GM12878 (cell line): ENCODE measurements at regions not wholly inside any gene's neighbourhood (a gene's known extent, or its start where the extent isn't known, plus 50 kb on each side); places are given as distances from the start of the nearest gene placed in this dataset.

ENCODE experiments used
- ATAC-seq: fragments of 200-7000 bp; cut with Tn5 transposase; 3 replicates; pipeline ENCODE4 v1.9.1; 2020; ENCODE audit warnings: mild to moderate bottlenecking, moderate library complexity
- BruUV-seq: library from RNA; stranded (reverse); fragments of 400-500 nt; replicated peaks from 2 replicates; lab custom pipeline; 2021; lab: Mats Ljungman, UMichigan
- CTCF ChIA-PET: fragments of 300-600 bp; sonication (Branson Sonifier 250); formaldehyde crosslinking; extraction: SDS; loops from one replicate; lab custom pipeline; 2021; ENCODE audit warnings: inconsistent platforms; lab: Yijun Ruan, JAX
- POLR2A ChIA-PET: fragments of 350-600 bp; formaldehyde crosslinking; extraction: SDS; loops from one replicate; lab custom pipeline; 2021; ENCODE audit warnings: inconsistent platforms; lab: Charles Lee
- RAD21 ChIA-PET: fragments of 300-600 bp; sonication (Branson Sonifier 250); formaldehyde crosslinking; loops from one replicate; lab custom pipeline; 2023; ENCODE audit warnings: antibody characterized with exemption; ENCODE audit not compliant: unreplicated experiment; lab: Charles Lee
- SMC1A ChIA-PET: fragments of 300-600 bp; sonication (Branson Sonifier 250); formaldehyde crosslinking; loops from one replicate; lab custom pipeline; 2023; ENCODE audit not compliant: unreplicated experiment, uncharacterized antibody; lab: Charles Lee
- DNase-seq: peaks from one replicate; pipeline ENCODE4 v3.0.0-alpha.2; 2011; ENCODE audit warnings: low read depth, low spot score
- FAIRE-seq: peaks from 3 replicates; lab custom pipeline; 2011; peaks lifted over from hg19 to GRCh38; lab: Jason Lieb, UNC
- H2AFZ ChIP-seq: 2 replicates; pipeline ENCODE4 v1.6.0; 2011; ENCODE audit warnings: low read depth, low read length, control low read depth; ENCODE audit not compliant: control insufficient read depth
- H3K27ac ChIP-seq: 2 replicates; pipeline ENCODE4 v1.5.1; 2011; ENCODE audit warnings: control low read depth; ENCODE audit not compliant: control insufficient read depth, insufficient read depth
- H3K27me3 ChIP-seq, 2 experiments: replicated peaks in 1 of 2; 2 replicates each; pipeline versions ENCODE4 v1.6.0 to v1.6.1; 2011; ENCODE audit warnings: low read length in 1 of 2; ENCODE audit not compliant: control insufficient read depth in 2 of 2, insufficient read depth in 2 of 2
- H3K36me3 ChIP-seq, 2 experiments: 2 replicates each; pipeline ENCODE4 v1.5.1; 2011; ENCODE audit warnings: low read length in 1 of 2; ENCODE audit not compliant: control insufficient read depth in 2 of 2, insufficient read depth in 2 of 2
- H3K4me1 ChIP-seq: 2 replicates; pipeline ENCODE4 v1.6.1; 2011; ENCODE audit warnings: mild to moderate bottlenecking, low read length, moderate library complexity, mixed read lengths; ENCODE audit not compliant: control insufficient read depth, insufficient read depth
- H3K4me2 ChIP-seq: 2 replicates; pipeline ENCODE4 v1.6.0; 2011; ENCODE audit warnings: control low read depth; ENCODE audit not compliant: control insufficient read depth, insufficient read depth
- H3K4me3 ChIP-seq: fragments of 200-600 bp; sonication (generic); 2 replicates; pipeline ENCODE4 v1.5.1; 2016
- H3K79me2 ChIP-seq: 2 replicates; pipeline ENCODE4 v1.6.0; 2011; ENCODE audit warnings: low read length; ENCODE audit not compliant: control insufficient read depth, insufficient read depth
- H3K9ac ChIP-seq: 2 replicates; pipeline ENCODE4 v1.8.0; 2011; ENCODE audit warnings: low read length, control low read depth, mixed read lengths; ENCODE audit not compliant: control insufficient read depth, insufficient read depth
- H3K9me3 ChIP-seq: replicated peaks from 3 replicates; pipeline ENCODE4 v1.5.1; 2011; ENCODE audit warnings: mild to moderate bottlenecking, low read length; ENCODE audit not compliant: control insufficient read depth, insufficient read depth
- H4K20me1 ChIP-seq: 2 replicates; pipeline ENCODE4 v1.6.0; 2011; ENCODE audit not compliant: control insufficient read depth, insufficient read depth
- ASH2L ChIP-seq: fragments of 300-600, 200-600 bp; sonication (generic); IDR thresholded peaks from 2 replicates; pipeline ENCODE4 v1.6.1; 2017; ENCODE audit warnings: low read depth, mild to moderate bottlenecking, borderline replicate concordance
- CHD4 ChIP-seq: fragments of 200-600 bp; sonication (generic); IDR thresholded peaks from 2 replicates; pipeline ENCODE4 v1.6.1; 2016; ENCODE audit warnings: mild to moderate bottlenecking
- HCFC1 ChIP-seq: fragments of 150-350 bp; IDR thresholded peaks from 2 replicates; pipeline ENCODE4 v1.6.1; 2014; ENCODE audit warnings: low read length
- HDGF ChIP-seq: fragments of 450-650 bp; IDR thresholded peaks from 2 replicates; pipeline ENCODE4 v1.6.1; 2016; ENCODE audit warnings: antibody characterized with exemption
- HSF1 ChIP-seq: fragments of 150-350 bp; IDR thresholded peaks from 2 replicates; pipeline ENCODE4 v1.6.1; 2014; ENCODE audit warnings: mild to moderate bottlenecking, low read depth, low read length
- NR2F1 ChIP-seq: fragments of 450-650 bp; conservative IDR thresholded peaks from 2 replicates; pipeline ENCODE4 v1.6.1; 2017; ENCODE audit warnings: mild to moderate bottlenecking
- SP1 ChIP-seq: IDR thresholded peaks from one replicate; pipeline ENCODE4 v1.6.1; 2011; ENCODE audit warnings: low read depth, low read length
- TCF3 ChIP-seq: IDR thresholded peaks from 2 replicates; pipeline ENCODE4 v1.6.1; 2012; ENCODE audit warnings: low read depth, mild to moderate bottlenecking, low read length, borderline replicate concordance; ENCODE audit not compliant: insufficient read depth
- WGBS: methylation state at CpG from one replicate; pipeline ENCODE4 v1.1.6; 2016; ENCODE audit warnings: low lambda C conversion rate; ENCODE audit not compliant: insufficient replicate concordance, insufficient coverage; ENCODE audit errors: missing lambda C conversion rate; 5-methylcytosine and 5-hydroxymethylcytosine counted together
- in situ Hi-C: fragments of 300-500 bp; cut with MboI; formaldehyde crosslinking; loops from 9 replicates; pipeline ENCODE4 v1.14.3; 2018; ENCODE audit warnings: mixed read lengths
- intact Hi-C: fragments of 100-400 bp; cut with micrococcal nuclease; formaldehyde crosslinking; loops from one replicate; pipeline ENCODE4 v1.14.2; 2022; ENCODE audit not compliant: unreplicated experiment
- TF ChIP-seq, protein P1 (sequence below): fragments of 450-650 bp; IDR thresholded peaks from 2 replicates; pipeline ENCODE4 v1.6.1; 2016; ENCODE audit warnings: mild to moderate bottlenecking
- TF ChIP-seq, protein P2 (sequence below): fragments of 450-650 bp; IDR thresholded peaks from 2 replicates; pipeline ENCODE4 v1.6.1; 2018; ENCODE audit warnings: mild to moderate bottlenecking, low read depth, moderate library complexity; ENCODE audit not compliant: partially characterized antibody
- TF ChIP-seq, protein P3 (sequence below): IDR thresholded peaks from 2 replicates; pipeline ENCODE4 v1.6.1; 2011; ENCODE audit warnings: low read depth, mild to moderate bottlenecking, low read length, moderate library complexity, borderline replicate concordance; ENCODE audit errors: extremely low read depth

GRCh38 chr1:90174246-90174645 is 179.3 kb downstream of the ZNF326 start (continued):
- TF ChIP-seq HSF1 (no peak), NR2F1 (no peak), ASH2L (no peak)
- TF ChIP-seq, protein P1, sequence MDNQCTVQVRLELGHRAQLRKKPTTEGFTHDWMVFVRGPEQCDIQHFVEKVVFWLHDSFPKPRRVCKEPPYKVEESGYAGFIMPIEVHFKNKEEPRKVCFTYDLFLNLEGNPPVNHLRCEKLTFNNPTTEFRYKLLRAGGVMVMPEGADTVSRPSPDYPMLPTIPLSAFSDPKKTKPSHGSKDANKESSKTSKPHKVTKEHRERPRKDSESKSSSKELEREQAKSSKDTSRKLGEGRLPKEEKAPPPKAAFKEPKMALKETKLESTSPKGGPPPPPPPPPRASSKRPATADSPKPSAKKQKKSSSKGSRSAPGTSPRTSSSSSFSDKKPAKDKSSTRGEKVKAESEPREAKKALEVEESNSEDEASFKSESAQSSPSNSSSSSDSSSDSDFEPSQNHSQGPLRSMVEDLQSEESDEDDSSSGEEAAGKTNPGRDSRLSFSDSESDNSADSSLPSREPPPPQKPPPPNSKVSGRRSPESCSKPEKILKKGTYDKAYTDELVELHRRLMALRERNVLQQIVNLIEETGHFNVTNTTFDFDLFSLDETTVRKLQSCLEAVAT: no peak
- TF ChIP-seq, protein P2, sequence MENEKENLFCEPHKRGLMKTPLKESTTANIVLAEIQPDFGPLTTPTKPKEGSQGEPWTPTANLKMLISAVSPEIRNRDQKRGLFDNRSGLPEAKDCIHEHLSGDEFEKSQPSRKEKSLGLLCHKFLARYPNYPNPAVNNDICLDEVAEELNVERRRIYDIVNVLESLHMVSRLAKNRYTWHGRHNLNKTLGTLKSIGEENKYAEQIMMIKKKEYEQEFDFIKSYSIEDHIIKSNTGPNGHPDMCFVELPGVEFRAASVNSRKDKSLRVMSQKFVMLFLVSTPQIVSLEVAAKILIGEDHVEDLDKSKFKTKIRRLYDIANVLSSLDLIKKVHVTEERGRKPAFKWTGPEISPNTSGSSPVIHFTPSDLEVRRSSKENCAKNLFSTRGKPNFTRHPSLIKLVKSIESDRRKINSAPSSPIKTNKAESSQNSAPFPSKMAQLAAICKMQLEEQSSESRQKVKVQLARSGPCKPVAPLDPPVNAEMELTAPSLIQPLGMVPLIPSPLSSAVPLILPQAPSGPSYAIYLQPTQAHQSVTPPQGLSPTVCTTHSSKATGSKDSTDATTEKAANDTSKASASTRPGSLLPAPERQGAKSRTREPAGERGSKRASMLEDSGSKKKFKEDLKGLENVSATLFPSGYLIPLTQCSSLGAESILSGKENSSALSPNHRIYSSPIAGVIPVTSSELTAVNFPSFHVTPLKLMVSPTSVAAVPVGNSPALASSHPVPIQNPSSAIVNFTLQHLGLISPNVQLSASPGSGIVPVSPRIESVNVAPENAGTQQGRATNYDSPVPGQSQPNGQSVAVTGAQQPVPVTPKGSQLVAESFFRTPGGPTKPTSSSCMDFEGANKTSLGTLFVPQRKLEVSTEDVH: no peak

DNA sequence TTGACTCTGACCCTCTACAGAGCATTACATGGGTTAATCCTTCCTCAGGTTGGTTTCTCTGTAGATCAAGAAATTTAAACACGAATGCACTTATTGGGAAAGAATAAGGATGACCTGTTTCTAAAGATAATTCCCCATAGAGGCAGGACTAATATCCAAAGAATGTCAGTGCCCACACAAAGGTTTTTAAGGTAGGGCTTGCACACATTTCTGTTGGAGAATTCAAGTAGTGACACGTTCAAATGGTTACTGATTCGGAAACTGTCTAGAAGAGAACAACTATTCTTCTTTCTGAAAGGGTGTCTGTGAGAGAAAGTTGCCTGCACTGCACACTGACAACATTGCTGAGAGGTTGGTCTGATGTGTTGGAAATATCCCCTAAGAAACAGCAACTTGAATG is 167.3 kb downstream of the ZNF326 start:
- no peak overlapping the region for H3K4me3 ChIP-seq
- no peaks in the 10 kb centered on the region for H3K9me3 ChIP-seq
- no peak for FAIRE-seq
- no peak overlapping the region for H3K27ac ChIP-seq
- ChIA-PET CTCF (interaction anchor here (0.7 kb wide), 1 partner anchor 803 kb away, joined by 3 read pairs; no protein-coding TSS in a partner anchor), RAD21 (no interaction called here), SMC1A (no interaction called here), POLR2A (no interaction called here)
- no peak for TF ChIP-seq HDGF
- no peak for TF ChIP-seq TCF3
- TF ChIP-seq, protein P3, sequence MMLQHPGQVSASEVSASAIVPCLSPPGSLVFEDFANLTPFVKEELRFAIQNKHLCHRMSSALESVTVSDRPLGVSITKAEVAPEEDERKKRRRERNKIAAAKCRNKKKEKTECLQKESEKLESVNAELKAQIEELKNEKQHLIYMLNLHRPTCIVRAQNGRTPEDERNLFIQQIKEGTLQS: no peak
- no peak for TF ChIP-seq SP1
- TF ChIP-seq CHD4: no peak
- TF ChIP-seq HCFC1: no peak
- H3K36me3 ChIP-seq: no peaks in the 10 kb centered on the region
- no peak for DNase-seq
- intact Hi-C loops (no loop called here), in situ Hi-C loops (no loop called here)
- H3K4me2 ChIP-seq: no peak overlapping the region
- H4K20me1 ChIP-seq: no peaks in the 10 kb centered on the region
- no peaks in the 10 kb centered on the region for H3K27me3 ChIP-seq
- WGBS: 0% methylated on average over 3 of the region's 3 CpGs
- H3K79me2 ChIP-seq: no peaks in the 10 kb centered on the region
- H2AFZ ChIP-seq: no peak overlapping the region
- no TSS peak for BruUV-seq
- no peak overlapping the region for H3K9ac ChIP-seq
- no peak for ATAC-seq
- H3K4me1 ChIP-seq: no peaks in the 10 kb centered on the region
